ENCODE measurements at regions not wholly inside any gene's neighbourhood (a gene's known extent, or its start where the extent isn't known, plus 50 kb on each side); places are given as distances from the start of the nearest gene placed in this dataset.

GRCh38 chr3:59540696-59541095 is 490.9 kb upstream of the CFAP20DC start:
- Mint-ChIP-seq H3K27ac (peak overlapping the region; percentile 24), H3K9me3 (no peaks in the 10 kb centered on the region), H3K36me3 (ENCODE audit: low read depth) (no peaks in the 10 kb centered on the region), H3K4me3 (peak overlapping the region; percentile 4), H3K4me1 (peaks cover 20% of the 10 kb centered on the region), H3K27me3 (ENCODE audit: insufficient read depth) (no peaks in the 10 kb centered on the region)
- H3K4me3 ChIP-seq (ENCODE audit: low read length): no peak overlapping the region
- peaks cover 22% of the 10 kb centered on the region for H3K4me1 ChIP-seq (ENCODE audit: control insufficient read depth, insufficient read depth, low read length)
- DNase-seq: no peak
- TF ChIP-seq CTCF (conservative IDR thresholded peaks at IDR 0.05): no peak
- H3K9ac ChIP-seq (ENCODE audit: extremely low read depth, low read length, poor library complexity, severe bottlenecking): no peak overlapping the region
- no peaks in the 10 kb centered on the region for H3K9me3 ChIP-seq (ENCODE audit: control insufficient read depth, low read length)
- H3K36me3 ChIP-seq (ENCODE audit: control insufficient read depth, insufficient read depth, low read length): no peaks in the 10 kb centered on the region
- WGBS, 2 experiments (ENCODE audit: insufficient coverage in 1 of 2, insufficient read length in 1 of 2): 64 to 80% methylated on average over 1 to 4 of the region's 5 CpGs
- H3K27ac ChIP-seq (ENCODE audit: low read depth, low read length): peak overlapping the region; percentile 64
- no peaks in the 10 kb centered on the region for H3K27me3 ChIP-seq (ENCODE audit: control insufficient read depth, insufficient read depth, low read length, poor library complexity, severe bottlenecking)

GRCh38 chr3:59540241-59540640 is 490.4 kb upstream of the CFAP20DC start:
- Histone ChIP-seq H3K27ac (ENCODE audit: low read depth, low read length) (peak overlapping the region; percentile 64), H3K9ac (ENCODE audit: extremely low read depth, low read length, poor library complexity, severe bottlenecking) (no peak overlapping the region), H3K9me3 (ENCODE audit: control insufficient read depth, low read length) (no peaks in the 10 kb centered on the region), H3K4me3 (ENCODE audit: low read length) (no peak overlapping the region), H3K27me3 (ENCODE audit: control insufficient read depth, insufficient read depth, low read length, poor library complexity, severe bottlenecking) (no peaks in the 10 kb centered on the region), H3K36me3 (ENCODE audit: control insufficient read depth, insufficient read depth, low read length) (no peaks in the 10 kb centered on the region), H3K4me1 (ENCODE audit: control insufficient read depth, insufficient read depth, low read length) (peaks cover 24% of the 10 kb centered on the region)
- WGBS, 2 experiments (ENCODE audit: insufficient coverage in 1 of 2, insufficient read length in 1 of 2): 60 to 76% methylated on average over 1 to 3 of the region's 3 CpGs
- Mint-ChIP-seq H3K27ac (peak overlapping the region; percentile 24), H3K4me3 (peak overlapping the region; percentile 4), H3K9me3 (no peaks in the 10 kb centered on the region), H3K36me3 (ENCODE audit: low read depth) (no peaks in the 10 kb centered on the region), H3K4me1 (peaks cover 24% of the 10 kb centered on the region), H3K27me3 (ENCODE audit: insufficient read depth) (no peaks in the 10 kb centered on the region)
- no peak for DNase-seq
- TF ChIP-seq CTCF (conservative IDR thresholded peaks at IDR 0.05): no peak

GRCh38 chr3:59538753-59539432 is 489.1 kb upstream of the CFAP20DC start:
- Mint-ChIP-seq H3K4me3 (no peak overlapping the region), H3K27me3 (ENCODE audit: insufficient read depth) (no peaks in the 10 kb centered on the region)

More at GRCh38 chr3:59538753-59539432, 489.1 kb upstream of the CFAP20DC start:
- Histone ChIP-seq H3K36me3 (ENCODE audit: control insufficient read depth, insufficient read depth, low read length) (no peaks in the 10 kb centered on the region), H3K4me3 (ENCODE audit: low read length) (no peak overlapping the region), H3K27me3 (ENCODE audit: control insufficient read depth, insufficient read depth, low read length, poor library complexity, severe bottlenecking) (no peaks in the 10 kb centered on the region), H3K4me1 (ENCODE audit: control insufficient read depth, insufficient read depth, low read length) (peaks cover 24% of the 10 kb centered on the region), H3K9me3 (ENCODE audit: control insufficient read depth, low read length) (no peaks in the 10 kb centered on the region), H3K27ac (ENCODE audit: low read depth, low read length) (peak overlapping the region; percentile 56), H3K9ac (ENCODE audit: extremely low read depth, low read length, poor library complexity, severe bottlenecking) (no peak overlapping the region)
- DNase-seq: no peak
- no peak for TF ChIP-seq CTCF (conservative IDR thresholded peaks at IDR 0.05)
- 81 to 89% methylated on average over 6 to 10 of the region's 10 CpGs for WGBS, 2 experiments (ENCODE audit: insufficient coverage in 1 of 2, insufficient read length in 1 of 2)
- H3K27ac Mint-ChIP-seq: no peak overlapping the region
- peaks cover 26% of the 10 kb centered on the region for H3K4me1 Mint-ChIP-seq
- no peaks in the 10 kb centered on the region for H3K9me3 Mint-ChIP-seq
- no peaks in the 10 kb centered on the region for H3K36me3 Mint-ChIP-seq (ENCODE audit: low read depth)

All from endodermal cell (in vitro differentiated cells).